ENCODE measurements at regions not wholly inside any gene's neighbourhood (a gene's known extent, or its start where the extent isn't known, plus 50 kb on each side); places are given as distances from the start of the nearest gene placed in this dataset.
A peak's percentile ranks its signal among the peaks of the same experiment; 100 is the strongest.

DNA sequence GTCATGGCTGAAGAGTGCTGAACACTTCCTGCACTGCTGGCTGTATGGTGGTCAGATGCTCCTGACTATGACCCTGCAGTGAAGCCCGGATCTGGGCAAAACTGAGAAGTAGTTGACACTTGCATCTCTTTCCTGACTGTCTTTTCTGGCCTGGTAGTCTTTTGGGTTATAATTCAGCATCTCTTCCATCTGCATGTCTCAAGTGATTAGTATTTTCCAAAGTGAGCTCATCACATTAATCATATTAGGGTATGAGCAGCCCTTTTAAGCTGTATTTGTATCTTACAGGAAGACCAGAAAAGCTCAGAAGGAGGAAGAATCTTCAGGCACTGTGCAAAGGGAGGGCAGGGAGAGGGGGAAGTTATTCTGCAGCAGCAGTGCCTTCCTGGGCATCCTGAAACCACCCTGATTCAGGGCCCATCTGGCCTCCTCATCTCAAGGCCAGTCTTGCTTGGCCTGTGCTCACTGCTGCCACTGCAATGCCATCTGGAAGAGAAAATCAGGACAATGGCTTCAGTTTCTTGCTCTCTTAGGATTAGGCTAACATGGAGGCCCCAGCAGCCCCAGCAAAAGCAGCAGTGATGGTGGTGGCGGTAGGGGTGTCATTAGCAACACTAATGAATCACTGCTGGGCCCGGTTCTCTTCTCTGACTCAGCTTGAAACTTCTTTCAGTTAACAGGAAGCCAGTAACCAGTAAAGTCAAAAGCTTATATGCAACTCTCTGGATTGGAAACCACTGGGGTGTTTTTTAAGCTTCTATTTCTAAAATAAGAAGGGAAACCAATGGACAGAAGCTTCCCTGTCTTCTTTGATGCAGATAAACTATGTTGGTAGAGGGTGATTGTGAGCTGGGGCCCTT, 63.3 kb upstream of the WDR26 start:
- TF ChIP-seq POLR2AphosphoS5 (IDR thresholded peaks at IDR 0.05; ENCODE audit: low read depth, low read length) (no peak; the same call in 1 of the 2 replicates), TAF1 (IDR thresholded peaks at IDR 0.05; ENCODE audit: low read depth, low read length) (peak; percentile 57; the same call in 1 of the 2 replicates), POLR2A (IDR thresholded peaks at IDR 0.05; ENCODE audit: low read depth, low read length) (peak; percentile 70), PAX5 (IDR thresholded peaks at IDR 0.05; ENCODE audit: insufficient read depth, low read length, severe bottlenecking) (peak; percentile 4)
